OCI-LY7 (cell line): ENCODE measurements at regions not wholly inside any gene's neighbourhood (a gene's known extent, or its start where the extent isn't known, plus 50 kb on each side); places are given as distances from the start of the nearest gene placed in this dataset.

ENCODE experiments used
- BruUV-seq: library from RNA; stranded (reverse); fragments of 400-500 nt; replicated peaks from 2 replicates; lab custom pipeline; 2021; lab: Mats Ljungman, UMichigan
- CTCF ChIA-PET: fragments of 300-600 bp; sonication (Branson Sonifier 250); formaldehyde crosslinking; loops from one replicate; lab custom pipeline; 2022; ENCODE audit warnings: antibody characterized with exemption; ENCODE audit not compliant: unreplicated experiment; lab: Charles Lee
- POLR2A ChIA-PET: fragments of 300-600 bp; sonication (Branson Sonifier 250); formaldehyde crosslinking; loops from one replicate; lab custom pipeline; 2022; ENCODE audit warnings: antibody characterized with exemption; lab: Charles Lee
- DNase-seq: peaks from one replicate; pipeline ENCODE4 v3.0.0-alpha.2; 2015; ENCODE audit warnings: low spot score
- H2AFZ ChIP-seq: fragments of 200-600 bp; sonication (generic), shearing (Covaris generic); 2 replicates; pipeline ENCODE4 v1.6.1; 2014; ENCODE audit warnings: mild to moderate bottlenecking, antibody characterized with exemption, low read length, moderate library complexity
- H3K27ac ChIP-seq: fragments of 200-600 bp; sonication (generic); 2 replicates; pipeline ENCODE4 v1.5.1; 2014; ENCODE audit warnings: mixed run types, low read depth, mild to moderate bottlenecking, moderate library complexity, low read length, inconsistent platforms; ENCODE audit not compliant: poor library complexity, severe bottlenecking
- H3K36me3 ChIP-seq: fragments of 200-600 bp; sonication (generic); 2 replicates; pipeline ENCODE4 v1.6.1; 2014; ENCODE audit warnings: mild to moderate bottlenecking, antibody characterized with exemption, low read length, moderate library complexity, mixed read lengths; ENCODE audit not compliant: insufficient read depth
- H3K4me1 ChIP-seq: fragments of 200-600 bp; sonication (generic); 2 replicates; pipeline ENCODE4 v1.5.1; 2014; ENCODE audit warnings: mild to moderate bottlenecking, low read length; ENCODE audit not compliant: insufficient read depth, poor library complexity, severe bottlenecking
- H3K4me2 ChIP-seq: fragments of 200-600 bp; sonication (generic); 2 replicates; pipeline ENCODE4 v1.6.1; 2014; ENCODE audit warnings: mild to moderate bottlenecking, low read length
- H3K4me3 ChIP-seq: fragments of 200-600 bp; sonication (generic); 2 replicates; pipeline ENCODE4 v1.5.1; 2014; ENCODE audit warnings: mild to moderate bottlenecking, low read depth, low read length; ENCODE audit not compliant: poor library complexity, severe bottlenecking
- H3K79me2 ChIP-seq: fragments of 200-600 bp; sonication (generic); 2 replicates; pipeline ENCODE4 v1.6.1; 2016; ENCODE audit warnings: low read depth, mild to moderate bottlenecking, low read length, moderate library complexity, mixed read lengths; ENCODE audit not compliant: insufficient read depth
- H3K9me2 ChIP-seq: fragments of 200-600 bp; sonication (generic); 2 replicates; pipeline ENCODE4 v1.6.1; 2016; ENCODE audit warnings: mild to moderate bottlenecking, low read length, mixed read lengths; ENCODE audit not compliant: insufficient read depth
- H3K9me3 ChIP-seq: fragments of 200-600 bp; sonication (generic); 2 replicates; pipeline ENCODE4 v1.6.1; 2014; ENCODE audit warnings: mild to moderate bottlenecking, mixed run types, low read length, mixed read lengths
- H4K20me1 ChIP-seq: fragments of 200-600 bp; sonication (generic); 2 replicates; pipeline ENCODE4 v1.6.1; 2014; ENCODE audit warnings: mild to moderate bottlenecking, antibody characterized with exemption, low read length, moderate library complexity, mixed read lengths; ENCODE audit not compliant: insufficient read depth
- CTCF ChIP-seq: fragments of 200-600 bp; sonication (generic); conservative IDR thresholded peaks from 2 replicates; pipeline ENCODE4 v1.5.1; 2014; ENCODE audit warnings: mild to moderate bottlenecking, antibody characterized with exemption, low read length, moderate library complexity, mixed read lengths
- EZH2phosphoT487 ChIP-seq: fragments of 200-600 bp; sonication (generic); IDR thresholded peaks from 2 replicates; pipeline ENCODE4 v1.6.1; 2018; ENCODE audit warnings: low read depth, borderline replicate concordance, mild to moderate bottlenecking, mixed run types, antibody characterized with exemption, low read length, moderate library complexity, mixed read lengths
- intact Hi-C: fragments of 100-400 bp; cut with micrococcal nuclease; formaldehyde crosslinking; loops from one replicate; pipeline ENCODE4 v1.10.0; 2022; ENCODE audit not compliant: unreplicated experiment

- BruUV-seq = no TSS peak
- no peak for DNase-seq
- no peaks in the 10 kb centered on the region for H3K36me3 ChIP-seq
- TF ChIP-seq CTCF (no peak), EZH2phosphoT487 (no peak)
- ChIA-PET CTCF (no interaction called here), POLR2A (interaction anchor here (0.9 kb wide), 1 partner anchor 10 kb away, joined by 4 read pairs; no protein-coding TSS in a partner anchor)
- H3K9me3 ChIP-seq = no peaks in the 10 kb centered on the region
- no peaks in the 10 kb centered on the region for H3K4me1 ChIP-seq
- H3K27ac ChIP-seq = no peak overlapping the region
- H2AFZ ChIP-seq = no peak overlapping the region
- no peak overlapping the region for H3K4me2 ChIP-seq
- H4K20me1 ChIP-seq = no peaks in the 10 kb centered on the region
- no peaks in the 10 kb centered on the region for H3K79me2 ChIP-seq
- H3K4me3 ChIP-seq = no peak overlapping the region
- H3K9me2 ChIP-seq = no peaks in the 10 kb centered on the region
- intact Hi-C loops = no loop called here
These were observed 131.0 kb upstream of the OSMR start for GRCh38 chr5:38714703-38715355.

- no TSS peak for BruUV-seq
- Histone ChIP-seq H3K9me2 (no peaks in the 10 kb centered on the region), H3K4me1 (no peaks in the 10 kb centered on the region), H3K36me3 (no peaks in the 10 kb centered on the region), H3K9me3 (no peaks in the 10 kb centered on the region), H3K27ac (no peak overlapping the region), H4K20me1 (no peaks in the 10 kb centered on the region), H3K79me2 (no peaks in the 10 kb centered on the region), H3K4me3 (no peak overlapping the region), H2AFZ (no peak overlapping the region), H3K4me2 (no peak overlapping the region)
- no peak for DNase-seq
- POLR2A ChIA-PET = interaction anchor here (0.6 to 0.7 kb wide), 3 partner anchors 16 to 402 kb away, joined by 3 read pairs; no protein-coding TSS in a partner anchor
- CTCF ChIA-PET = no interaction called here
- TF ChIP-seq EZH2phosphoT487 = no peak
- TF ChIP-seq CTCF = no peak
- intact Hi-C loops = no loop called here
These were observed 130.1 kb upstream of the OSMR start for GRCh38 chr5:38715696-38716095.

- no peaks in the 10 kb centered on the region for H3K36me3 ChIP-seq
- POLR2A ChIA-PET = interaction anchor here (0.6 to 0.7 kb wide), 2 partner anchors 17 to 84 kb away, joined by 3 read pairs; no protein-coding TSS in a partner anchor
These were observed 129.3 kb upstream of the OSMR start for GRCh38 chr5:38716516-38716915.

More at GRCh38 chr5:38716516-38716915, 129.3 kb upstream of the OSMR start:
- CTCF ChIA-PET = no interaction called here
- DNase-seq = no peak
- Histone ChIP-seq H4K20me1 (no peaks in the 10 kb centered on the region), H3K9me3 (no peaks in the 10 kb centered on the region), H3K4me2 (no peak overlapping the region), H3K4me3 (no peak overlapping the region), H3K9me2 (no peaks in the 10 kb centered on the region), H3K27ac (no peak overlapping the region), H2AFZ (no peak overlapping the region), H3K79me2 (no peaks in the 10 kb centered on the region), H3K4me1 (no peaks in the 10 kb centered on the region)
- intact Hi-C loops = no loop called here
- no TSS peak for BruUV-seq
- TF ChIP-seq EZH2phosphoT487 (no peak), CTCF (no peak)
